ENCODE measurements at regions not wholly inside any gene's neighbourhood (a gene's known extent, or its start where the extent isn't known, plus 50 kb on each side); places are given as distances from the start of the nearest gene placed in this dataset.

DNA sequence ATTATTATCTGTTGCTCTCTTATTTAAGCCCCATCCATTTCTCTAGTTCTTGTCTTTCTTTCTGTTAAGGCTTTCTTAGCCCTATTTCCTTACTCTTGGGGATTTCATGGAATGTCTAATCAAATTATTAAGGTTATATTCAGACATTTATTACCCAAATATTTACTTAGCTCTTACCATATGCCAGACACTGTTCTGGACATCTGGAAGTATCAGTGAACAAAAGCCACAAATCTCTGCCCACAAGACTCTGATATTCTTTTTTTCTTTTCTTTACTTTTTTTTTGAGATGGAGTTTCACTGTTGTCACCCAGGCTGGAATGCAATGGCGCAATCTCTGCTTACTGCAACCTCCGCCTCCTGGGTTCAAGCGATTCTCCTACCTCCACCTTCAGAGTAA lies 74.3 kb upstream of the NBL1 start:
- H3F3A ChIP-seq (ENCODE audit: low read depth), result no peaks in the 10 kb centered on the region
- TF ChIP-seq CTCF (conservative IDR thresholded peaks at IDR 0.05; ENCODE audit: low read length), result no peak
- TF ChIP-seq EZH2phosphoT487 (IDR thresholded peaks at IDR 0.05; ENCODE audit: borderline replicate concordance), result no peak
- no peaks in the 10 kb centered on the region for H4K20me1 ChIP-seq (ENCODE audit: insufficient read depth, low read length, poor library complexity, severe bottlenecking)
- H3K9ac ChIP-seq (ENCODE audit: low read depth, low read length, poor library complexity, severe bottlenecking), result no peak overlapping the region
- no peaks in the 10 kb centered on the region for H3K36me3 ChIP-seq (ENCODE audit: insufficient read depth, low read length)
- H3K4me3 ChIP-seq (ENCODE audit: low read length, poor library complexity, severe bottlenecking), result no peak overlapping the region
- H3K79me2 ChIP-seq (ENCODE audit: insufficient read depth, low read length), result no peaks in the 10 kb centered on the region
- no peaks in the 10 kb centered on the region for H3K4me1 ChIP-seq (ENCODE audit: insufficient read depth, low read length, poor library complexity, severe bottlenecking)
- H3K9me3 ChIP-seq (ENCODE audit: insufficient read depth, low read depth, low read length), result no peaks in the 10 kb centered on the region
- no peak overlapping the region for H3K4me2 ChIP-seq (ENCODE audit: low read depth, low read length, poor library complexity, severe bottlenecking)
- no peak overlapping the region for H2AFZ ChIP-seq (ENCODE audit: low read length)
- H3K9me2 ChIP-seq (replicated peaks; ENCODE audit: low read depth, low read length), result no peaks in the 10 kb centered on the region
- no peaks in the 10 kb centered on the region for H3K27me3 ChIP-seq (ENCODE audit: insufficient read depth, low read length, poor library complexity, severe bottlenecking)

DNA sequence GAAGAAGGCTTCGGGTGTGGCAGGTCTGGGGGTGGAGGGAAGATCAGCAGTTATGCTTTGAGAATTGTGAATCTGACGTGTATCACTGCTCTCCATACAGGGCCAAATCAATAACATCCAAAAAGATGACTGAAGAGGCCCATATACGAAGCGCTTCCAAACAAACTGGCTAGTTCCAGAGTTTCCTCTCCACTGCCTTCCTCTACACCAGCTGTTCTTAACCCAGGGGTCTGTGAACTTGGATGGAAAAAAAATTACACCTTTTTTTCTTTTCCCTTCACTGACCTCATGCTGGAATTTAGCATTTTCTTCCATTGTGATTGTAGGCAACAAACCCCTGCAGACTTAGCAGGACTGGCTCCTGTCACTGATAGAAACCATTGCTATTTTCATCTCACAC lies 77.1 kb upstream of the NBL1 start:
- Histone ChIP-seq H3K27me3 (ENCODE audit: insufficient read depth, low read length, poor library complexity, severe bottlenecking) (no peaks in the 10 kb centered on the region), H3K36me3 (ENCODE audit: insufficient read depth, low read length) (no peaks in the 10 kb centered on the region), H4K20me1 (ENCODE audit: insufficient read depth, low read length, poor library complexity, severe bottlenecking) (no peaks in the 10 kb centered on the region), H3F3A (ENCODE audit: low read depth) (no peaks in the 10 kb centered on the region), H2AFZ (ENCODE audit: low read length) (no peak overlapping the region), H3K4me1 (ENCODE audit: insufficient read depth, low read length, poor library complexity, severe bottlenecking) (no peaks in the 10 kb centered on the region), H3K4me3 (ENCODE audit: low read length, poor library complexity, severe bottlenecking) (no peak overlapping the region), H3K79me2 (ENCODE audit: insufficient read depth, low read length) (no peaks in the 10 kb centered on the region), H3K9me3 (ENCODE audit: insufficient read depth, low read depth, low read length) (no peaks in the 10 kb centered on the region), H3K9ac (ENCODE audit: low read depth, low read length, poor library complexity, severe bottlenecking) (no peak overlapping the region), H3K4me2 (ENCODE audit: low read depth, low read length, poor library complexity, severe bottlenecking) (no peak overlapping the region), H3K9me2 (replicated peaks; ENCODE audit: low read depth, low read length) (no peaks in the 10 kb centered on the region)
- no peak for TF ChIP-seq EZH2phosphoT487 (IDR thresholded peaks at IDR 0.05; ENCODE audit: borderline replicate concordance)
- TF ChIP-seq CTCF (conservative IDR thresholded peaks at IDR 0.05; ENCODE audit: low read length), result no peak

DNA sequence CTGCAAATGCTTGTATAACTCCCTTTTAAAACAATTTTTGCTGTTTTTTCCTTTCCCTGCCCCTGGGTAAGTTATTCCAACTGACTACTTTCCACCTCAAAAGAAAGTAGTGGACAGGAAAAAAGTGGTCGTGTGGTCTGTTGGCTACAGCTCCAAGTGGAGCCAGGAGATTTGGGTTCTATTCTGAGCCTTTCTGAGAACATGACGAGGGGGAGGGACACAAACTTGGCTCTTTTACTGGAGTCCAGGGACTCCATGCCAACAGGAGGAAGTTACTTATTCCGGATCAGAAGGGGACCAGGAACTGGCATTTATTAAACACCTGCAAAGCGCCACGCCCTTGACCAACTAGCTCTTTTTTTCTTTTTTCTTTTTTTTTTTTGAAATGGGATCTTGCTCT lies 79.0 kb upstream of the CAPZB start:
- H3K9me2 ChIP-seq (replicated peaks; ENCODE audit: low read depth, low read length), result no peaks in the 10 kb centered on the region
- no peak overlapping the region for H2AFZ ChIP-seq (ENCODE audit: low read length)
- no peaks in the 10 kb centered on the region for H3K4me1 ChIP-seq (ENCODE audit: insufficient read depth, low read length, poor library complexity, severe bottlenecking)
- H3F3A ChIP-seq (ENCODE audit: low read depth), result no peaks in the 10 kb centered on the region
- no peaks in the 10 kb centered on the region for H3K9me3 ChIP-seq (ENCODE audit: insufficient read depth, low read depth, low read length)
- H3K79me2 ChIP-seq (ENCODE audit: insufficient read depth, low read length), result no peaks in the 10 kb centered on the region
- no peaks in the 10 kb centered on the region for H4K20me1 ChIP-seq (ENCODE audit: insufficient read depth, low read length, poor library complexity, severe bottlenecking)
- H3K4me2 ChIP-seq (ENCODE audit: low read depth, low read length, poor library complexity, severe bottlenecking), result no peak overlapping the region
- no peaks in the 10 kb centered on the region for H3K36me3 ChIP-seq (ENCODE audit: insufficient read depth, low read length)
- H3K9ac ChIP-seq (ENCODE audit: low read depth, low read length, poor library complexity, severe bottlenecking), result no peak overlapping the region
- no peak for TF ChIP-seq EZH2phosphoT487 (IDR thresholded peaks at IDR 0.05; ENCODE audit: borderline replicate concordance)
- TF ChIP-seq CTCF (conservative IDR thresholded peaks at IDR 0.05; ENCODE audit: low read length), result no peak
- H3K4me3 ChIP-seq (ENCODE audit: low read length, poor library complexity, severe bottlenecking), result no peak overlapping the region
- no peaks in the 10 kb centered on the region for H3K27me3 ChIP-seq (ENCODE audit: insufficient read depth, low read length, poor library complexity, severe bottlenecking)

All from Loucy (cell line).